Heart left ventricle (tissue), 16 donors: ENCODE measurements at regions not wholly inside any gene's neighbourhood (a gene's known extent, or its start where the extent isn't known, plus 50 kb on each side); places are given as distances from the start of the nearest gene placed in this dataset.
"Not testable (repeated sequence)": the region's sequence is repeated elsewhere in the genome, so short reads cannot be mapped to it uniquely, and the experiment has no call there.

Experiments
- ATAC-seq, 4 donors: fragments of 200-7000 bp; cut with Tn5 transposase; one replicate each; pipeline ENCODE4 v1.9.1; 2020 to 2022; ENCODE audit warnings: moderate library complexity in 4 of 4, mild to moderate bottlenecking in 3 of 4, moderate number of reproducible peaks in 1 of 4
- DNase-seq, 5 donors: peaks; one replicate each; pipeline ENCODE4 v3.0.0-alpha.2; 2020
- H3K27ac ChIP-seq, 12 donors: fragments of 200-600 bp; sonication (generic) in 4 of 12; one replicate each; pipeline versions ENCODE4 v1.5.0 to v1.8.0; 2016 to 2022; ENCODE audit warnings: mild to moderate bottlenecking in 2 of 12
- H3K27me3 ChIP-seq, 9 donors: fragments of 200-600 bp; sonication (generic) in 2 of 9; one replicate each; pipeline versions ENCODE4 v1.5.1 to v1.8.0; 2016 to 2022; ENCODE audit warnings: mild to moderate bottlenecking in 3 of 9
- H3K36me3 ChIP-seq, 9 donors: fragments of 200-600 bp; sonication (generic) in 2 of 9; one replicate each; pipeline versions ENCODE4 v1.5.0 to v1.8.0; 2018 to 2022; ENCODE audit warnings: mild to moderate bottlenecking in 2 of 9
- H3K4me1 ChIP-seq, 12 donors: fragments of 200-600 bp; sonication (generic) in 4 of 12; one replicate each; pipeline versions ENCODE4 v1.5.0 to v1.8.0; 2016 to 2022; ENCODE audit warnings: mild to moderate bottlenecking in 3 of 12
- H3K4me3 ChIP-seq, 12 donors: fragments of 200-600 bp; sonication (generic) in 4 of 12; one replicate each; pipeline versions ENCODE4 v1.5.0 to v1.8.0; 2017 to 2022; ENCODE audit warnings: mild to moderate bottlenecking in 9 of 12, moderate library complexity in 4 of 12
- H3K9me3 ChIP-seq, 12 donors: fragments of 200-600 bp; sonication (generic) in 4 of 12; one replicate each; pipeline versions ENCODE4 v1.5.0 to v1.8.0; 2016 to 2022; ENCODE audit warnings: mild to moderate bottlenecking in 1 of 12
- WGBS, 4 donors: extraction: QIAGEN DNeasy Blood & Tissue Kit in 2 of 4; methylation state at CpG; one replicate each; pipeline versions ENCODE4 v1.1.5 to v1.1.7; 2013 to 2018; 5-methylcytosine and 5-hydroxymethylcytosine counted together
- intact Hi-C, 10 donors: fragments of 100-400 bp; cut with DNase I; formaldehyde crosslinking; loops; one replicate each; pipeline versions ENCODE4 v1.11.1 to v1.14.2; 2022
- donor health status: ischemic (EF 13 %, LVEDD 7.1; RV severe dilation, severe dysfunction).
- donor health status: healthy with polysubstance abuse.
- donor health status: DM: no; HTN: yes; CAD: no.
- donor health status: DM: no; HTN: no; CAD: no.
- donor health status: ischemic (EF 25% LVEDD 6.9; RV normal size, moderate dysfunction).
- donor health status: ischemic (EF 25% LVEDD 5.7; RV mildly dilated, moderate dysfunction).
- donor health status: healthy.
- donor health status: DM: yes; HTN: yes; CAD: no.
- donor health status: ischemic (EF 35%, LVEDD 5.7; RV mildly dilated, moderate dysfunction).
- donor health status: nonischemic (EF 11% LVEDD 7.7; RV severe dilation, severe dysfunction).
- donor health status: DM: yes; HTN: yes; CAD: no.
- donor health status: PGD.
- donor health status: ischemic (EF 29% LVEDD 5.4; RV normal size, mild dysfunction).
- donor health status: nonischemic (EF 23%, LVEDD 6.1; RV moderate dilation, normal function).

DNA sequence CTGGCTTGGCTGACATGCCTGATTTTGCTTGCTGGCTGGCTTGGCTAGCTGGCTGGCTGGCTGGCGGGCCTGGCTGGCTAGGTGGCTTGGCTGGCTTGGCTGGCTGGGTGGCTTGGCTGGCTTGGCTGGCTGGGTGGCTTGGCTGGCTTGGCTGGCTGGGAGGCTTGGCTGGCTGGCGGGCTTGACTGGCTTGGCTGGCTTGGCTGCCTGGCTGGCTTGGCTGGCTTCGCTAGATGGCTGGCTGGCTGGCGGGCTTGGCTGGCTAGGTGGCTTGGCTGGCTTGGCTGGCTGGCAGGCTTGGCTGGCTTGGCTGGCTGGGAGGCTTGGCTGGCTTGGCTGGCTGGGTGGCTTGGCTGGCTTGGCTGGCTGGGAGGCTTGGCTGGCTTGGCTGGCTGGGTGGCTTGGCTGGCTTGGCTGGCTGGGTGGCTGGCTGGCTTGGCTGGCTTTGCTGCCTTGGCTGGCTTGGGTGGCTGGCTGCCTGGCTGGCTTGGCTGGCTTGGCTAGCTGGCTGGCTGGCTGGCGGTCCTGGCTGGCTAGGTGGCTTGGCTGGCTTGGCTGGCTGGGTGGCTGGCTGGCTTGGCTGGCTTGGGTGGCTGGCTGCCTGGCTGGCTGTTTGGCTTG is 2827.0 kb downstream of the RPIA start:
- H3K36me3 ChIP-seq, intact Hi-C loops, H3K4me1 ChIP-seq, H3K27ac ChIP-seq, DNase-seq, ATAC-seq, H3K9me3 ChIP-seq, H3K27me3 ChIP-seq, H3K4me3 ChIP-seq: not testable (repeated sequence)
- WGBS, 4 donors, result 85 to 93% (median 87%) methylated on average over 3 to 5 of the region's 5 CpGs

DNA sequence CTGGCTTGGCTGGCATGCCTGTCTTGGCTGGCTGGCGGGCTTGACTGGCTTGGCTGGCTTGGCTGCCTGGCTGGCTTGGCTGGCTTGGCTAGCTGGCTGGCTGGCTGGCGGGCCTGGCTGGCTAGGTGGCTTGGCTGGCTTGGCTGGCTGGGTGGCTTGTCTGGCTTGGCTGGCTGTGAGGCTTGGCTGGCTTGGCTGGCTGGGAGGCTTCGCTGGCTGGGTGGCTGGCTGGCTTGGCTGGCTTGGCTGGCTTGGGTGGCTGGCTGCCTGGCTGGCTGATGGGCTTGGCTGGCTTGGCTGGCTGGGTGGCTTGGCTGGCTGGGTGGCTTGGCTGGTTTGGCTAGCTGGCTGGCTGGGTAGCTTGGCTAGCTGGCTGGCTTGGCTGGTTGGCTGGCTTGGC is 2827.9 kb downstream of the RPIA start:
- H3K27ac ChIP-seq, H3K27me3 ChIP-seq, H3K9me3 ChIP-seq, ATAC-seq, H3K36me3 ChIP-seq, intact Hi-C loops, DNase-seq, H3K4me3 ChIP-seq, H3K4me1 ChIP-seq: not testable (repeated sequence)
- 79 to 100% (median 84%) methylated on average over 1 to 2 of the region's 3 CpGs; no CpG with 5 or more reads in 1 of the 4 donors for WGBS, 4 donors

DNA sequence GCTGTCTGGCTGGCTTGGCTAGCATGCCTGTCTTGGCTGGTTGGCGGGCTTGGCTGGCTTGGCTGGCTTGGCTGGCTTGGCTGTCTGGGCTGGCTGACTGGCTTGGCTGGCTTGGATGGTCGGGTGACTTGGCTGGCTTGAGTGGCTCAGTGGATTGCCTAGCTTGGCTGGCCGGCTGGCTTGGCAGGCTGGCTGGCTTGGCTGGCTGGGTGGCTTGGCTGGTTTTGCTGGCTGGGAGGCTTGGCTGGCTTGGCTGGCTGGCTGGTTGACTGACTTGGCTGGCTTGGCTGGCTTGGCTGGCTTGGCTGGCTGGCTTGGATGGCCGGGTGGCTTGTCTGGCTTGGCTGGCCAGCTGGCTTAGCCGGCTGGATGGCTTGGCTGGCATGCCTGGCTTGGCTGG is 2828.4 kb downstream of the RPIA start:
- H3K36me3 ChIP-seq, H3K4me3 ChIP-seq, ATAC-seq, H3K27ac ChIP-seq, H3K4me1 ChIP-seq, H3K27me3 ChIP-seq, H3K9me3 ChIP-seq, intact Hi-C loops, DNase-seq: not testable (repeated sequence)
- whole genome bisulfite sequencing, 4 donors, result 80 to 94% methylated on average over 2 of the region's 5 CpGs; no CpG with 5 or more reads in 2 of the 4 donors

- H3K9me3 ChIP-seq, H3K27ac ChIP-seq, H3K4me1 ChIP-seq, H3K36me3 ChIP-seq, H3K4me3 ChIP-seq, intact Hi-C loops, ATAC-seq, DNase-seq, H3K27me3 ChIP-seq: not testable (repeated sequence)
- WGBS, 4 donors, result 80 to 100% (median 89%) methylated on average over 1 to 3 of the region's 3 CpGs
Observed at GRCh38 chr2:91520523-91520922, 2829.1 kb downstream of the RPIA start.

GRCh38 chr2:91520972-91521535 is 2829.6 kb downstream of the RPIA start:
- H3K9me3 ChIP-seq, H3K4me1 ChIP-seq, H3K27me3 ChIP-seq, H3K27ac ChIP-seq, ATAC-seq, intact Hi-C loops, DNase-seq, H3K36me3 ChIP-seq, H3K4me3 ChIP-seq: not testable (repeated sequence)
- 71 to 83% (median 80%) methylated on average over 1 to 4 of the region's 7 CpGs; no CpG with 5 or more reads in 1 of the 4 donors for WGBS, 4 donors

DNA sequence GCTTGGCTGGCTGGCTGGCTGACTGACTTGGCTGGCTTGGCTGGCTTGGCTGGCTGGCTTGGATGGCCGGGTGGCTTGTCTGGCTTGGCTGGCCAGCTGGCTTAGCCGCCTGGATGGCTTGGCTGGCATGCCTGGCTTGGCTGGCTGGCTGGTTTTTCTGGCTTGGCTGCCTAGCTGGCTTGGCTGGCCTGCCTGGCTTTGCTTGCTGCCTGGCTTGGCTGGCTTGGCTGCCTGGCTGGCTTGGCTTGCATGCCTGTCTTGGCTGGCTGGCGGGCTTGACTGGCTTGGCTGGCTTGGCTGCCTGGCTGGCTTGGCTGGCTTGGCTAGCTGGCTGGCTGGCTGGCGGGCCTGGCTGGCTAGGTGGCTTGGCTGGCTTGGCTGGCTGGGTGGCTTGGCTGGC is 2830.5 kb downstream of the RPIA start:
- H3K4me1 ChIP-seq, H3K27ac ChIP-seq, DNase-seq, H3K27me3 ChIP-seq, intact Hi-C loops, H3K4me3 ChIP-seq, ATAC-seq, H3K36me3 ChIP-seq, H3K9me3 ChIP-seq: not testable (repeated sequence)
- 73 to 77% (median 75%) methylated on average over 1 to 3 of the region's 4 CpGs for WGBS, 4 donors

GRCh38 chr2:91522877-91523276 is 2831.4 kb downstream of the RPIA start:
- whole genome bisulfite sequencing, 4 donors, result 87 to 94% methylated on average over 4 to 5 of the region's 5 CpGs; no CpG with 5 or more reads in 2 of the 4 donors
- ATAC-seq, H3K9me3 ChIP-seq, H3K27ac ChIP-seq, intact Hi-C loops, H3K4me1 ChIP-seq, DNase-seq, H3K27me3 ChIP-seq, H3K36me3 ChIP-seq, H3K4me3 ChIP-seq: not testable (repeated sequence)

DNA sequence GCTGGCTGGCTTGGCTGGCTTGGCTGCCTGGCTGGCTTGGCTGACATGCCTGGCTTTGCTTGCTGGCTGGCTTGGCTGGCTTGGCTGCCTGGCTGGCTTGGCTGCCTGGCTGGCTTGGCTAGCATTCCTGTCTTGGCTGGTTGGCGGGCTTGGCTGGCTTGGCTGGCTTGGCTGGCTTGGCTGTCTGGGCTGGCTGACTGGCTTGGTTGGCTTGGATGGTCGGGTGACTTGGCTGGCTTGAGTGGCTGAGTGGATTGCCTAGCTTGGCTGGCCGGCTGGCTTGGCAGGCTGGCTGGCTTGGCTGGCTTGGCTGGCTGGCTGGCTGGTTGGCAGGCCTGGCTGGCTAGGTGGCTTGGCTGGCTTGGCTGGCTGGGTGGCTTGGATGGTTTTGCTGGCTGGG is 2832.3 kb downstream of the RPIA start:
- H3K4me3 ChIP-seq, H3K27ac ChIP-seq, ATAC-seq, H3K9me3 ChIP-seq, intact Hi-C loops, H3K4me1 ChIP-seq, H3K36me3 ChIP-seq, H3K27me3 ChIP-seq: not testable (repeated sequence)
- 68 to 76% methylated on average over 3 of the region's 3 CpGs; no CpG with 5 or more reads in 2 of the 4 donors for WGBS, 4 donors
- DNase-seq, result peak in 1 of 5 donors; percentile 18

DNA sequence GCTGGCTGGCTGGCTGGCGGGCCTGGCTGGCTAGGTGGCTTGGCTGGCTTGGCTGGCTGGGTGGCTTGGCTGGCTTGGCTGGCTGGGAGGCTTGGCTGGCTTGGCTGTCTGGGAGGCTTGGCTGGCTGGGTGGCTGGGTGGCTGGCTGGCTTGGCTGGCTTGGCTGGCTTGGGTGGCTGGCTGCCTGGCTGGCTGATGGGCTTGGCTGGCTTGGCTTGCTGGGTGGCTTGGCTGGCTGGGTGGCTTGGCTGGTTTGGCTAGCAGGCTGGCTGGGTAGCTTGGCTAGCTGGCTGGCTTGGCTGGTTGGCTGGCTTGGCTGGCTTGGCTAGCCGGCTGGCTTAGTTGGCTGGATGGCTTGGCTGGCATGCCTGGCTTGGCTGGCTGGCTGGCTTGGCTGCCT is 2834.1 kb downstream of the RPIA start:
- ATAC-seq, DNase-seq: not testable (repeated sequence)

GRCh38 chr2:91526083-91526482 is 2834.6 kb downstream of the RPIA start:
- ATAC-seq, DNase-seq, H3K27ac ChIP-seq, H3K27me3 ChIP-seq, H3K9me3 ChIP-seq, H3K36me3 ChIP-seq, intact Hi-C loops, H3K4me3 ChIP-seq, H3K4me1 ChIP-seq: not testable (repeated sequence)
- 67 to 87% (median 82%) methylated on average over 2 of the region's 5 CpGs; no CpG with 5 or more reads in 1 of the 4 donors for WGBS, 4 donors

More for the DNA sequence above, 2834.1 kb downstream of the RPIA start:
- WGBS, 4 donors, result 86 to 100% (median 100%) methylated on average over 1 of the region's 2 CpGs; no CpG with 5 or more reads in 1 of the 4 donors
- H3K27me3 ChIP-seq, H3K4me1 ChIP-seq, H3K4me3 ChIP-seq, H3K36me3 ChIP-seq, H3K9me3 ChIP-seq, intact Hi-C loops, H3K27ac ChIP-seq: not testable (repeated sequence)

- H3K36me3 ChIP-seq, H3K27me3 ChIP-seq, H3K4me1 ChIP-seq, H3K9me3 ChIP-seq, ATAC-seq, intact Hi-C loops, H3K27ac ChIP-seq, H3K4me3 ChIP-seq: not testable (repeated sequence)
- DNase-seq, result peak in 1 of 5 donors; percentile 59
- 84 to 100% (median 93%) methylated on average over 1 to 2 of the region's 2 CpGs for WGBS, 4 donors
Observed at GRCh38 chr2:91527056-91527455, 2835.6 kb downstream of the RPIA start.
